OCI-LY7 (cell line): ENCODE measurements at regions not wholly inside any gene's neighbourhood (a gene's known extent, or its start where the extent isn't known, plus 50 kb on each side); places are given as distances from the start of the nearest gene placed in this dataset.

Source experiments
- BruUV-seq: library from RNA; stranded (reverse); fragments of 400-500 nt; replicated peaks from 2 replicates; lab custom pipeline; 2021; lab: Mats Ljungman, UMichigan
- CTCF ChIA-PET: fragments of 300-600 bp; sonication (Branson Sonifier 250); formaldehyde crosslinking; loops from one replicate; lab custom pipeline; 2022; ENCODE audit warnings: antibody characterized with exemption; ENCODE audit not compliant: unreplicated experiment; lab: Charles Lee
- POLR2A ChIA-PET: fragments of 300-600 bp; sonication (Branson Sonifier 250); formaldehyde crosslinking; loops from one replicate; lab custom pipeline; 2022; ENCODE audit warnings: antibody characterized with exemption; lab: Charles Lee
- DNase-seq: peaks from one replicate; pipeline ENCODE4 v3.0.0-alpha.2; 2015; ENCODE audit warnings: low spot score
- H2AFZ ChIP-seq: fragments of 200-600 bp; sonication (generic), shearing (Covaris generic); 2 replicates; pipeline ENCODE4 v1.6.1; 2014; ENCODE audit warnings: mild to moderate bottlenecking, antibody characterized with exemption, low read length, moderate library complexity
- H3K27ac ChIP-seq: fragments of 200-600 bp; sonication (generic); 2 replicates; pipeline ENCODE4 v1.5.1; 2014; ENCODE audit warnings: mixed run types, low read depth, mild to moderate bottlenecking, moderate library complexity, low read length, inconsistent platforms; ENCODE audit not compliant: poor library complexity, severe bottlenecking
- H3K36me3 ChIP-seq: fragments of 200-600 bp; sonication (generic); 2 replicates; pipeline ENCODE4 v1.6.1; 2014; ENCODE audit warnings: mild to moderate bottlenecking, antibody characterized with exemption, low read length, moderate library complexity, mixed read lengths; ENCODE audit not compliant: insufficient read depth
- H3K4me1 ChIP-seq: fragments of 200-600 bp; sonication (generic); 2 replicates; pipeline ENCODE4 v1.5.1; 2014; ENCODE audit warnings: mild to moderate bottlenecking, low read length; ENCODE audit not compliant: insufficient read depth, poor library complexity, severe bottlenecking
- H3K4me2 ChIP-seq: fragments of 200-600 bp; sonication (generic); 2 replicates; pipeline ENCODE4 v1.6.1; 2014; ENCODE audit warnings: mild to moderate bottlenecking, low read length
- H3K4me3 ChIP-seq: fragments of 200-600 bp; sonication (generic); 2 replicates; pipeline ENCODE4 v1.5.1; 2014; ENCODE audit warnings: mild to moderate bottlenecking, low read depth, low read length; ENCODE audit not compliant: poor library complexity, severe bottlenecking
- H3K79me2 ChIP-seq: fragments of 200-600 bp; sonication (generic); 2 replicates; pipeline ENCODE4 v1.6.1; 2016; ENCODE audit warnings: low read depth, mild to moderate bottlenecking, low read length, moderate library complexity, mixed read lengths; ENCODE audit not compliant: insufficient read depth
- H3K9me2 ChIP-seq: fragments of 200-600 bp; sonication (generic); 2 replicates; pipeline ENCODE4 v1.6.1; 2016; ENCODE audit warnings: mild to moderate bottlenecking, low read length, mixed read lengths; ENCODE audit not compliant: insufficient read depth
- H3K9me3 ChIP-seq: fragments of 200-600 bp; sonication (generic); 2 replicates; pipeline ENCODE4 v1.6.1; 2014; ENCODE audit warnings: mild to moderate bottlenecking, mixed run types, low read length, mixed read lengths
- H4K20me1 ChIP-seq: fragments of 200-600 bp; sonication (generic); 2 replicates; pipeline ENCODE4 v1.6.1; 2014; ENCODE audit warnings: mild to moderate bottlenecking, antibody characterized with exemption, low read length, moderate library complexity, mixed read lengths; ENCODE audit not compliant: insufficient read depth
- EZH2phosphoT487 ChIP-seq: fragments of 200-600 bp; sonication (generic); IDR thresholded peaks from 2 replicates; pipeline ENCODE4 v1.6.1; 2018; ENCODE audit warnings: low read depth, borderline replicate concordance, mild to moderate bottlenecking, mixed run types, antibody characterized with exemption, low read length, moderate library complexity, mixed read lengths
- intact Hi-C: fragments of 100-400 bp; cut with micrococcal nuclease; formaldehyde crosslinking; loops from one replicate; pipeline ENCODE4 v1.10.0; 2022; ENCODE audit not compliant: unreplicated experiment
- TF ChIP-seq, protein P1 (sequence below): fragments of 200-600 bp; sonication (generic); conservative IDR thresholded peaks from 2 replicates; pipeline ENCODE4 v1.5.1; 2014; ENCODE audit warnings: mild to moderate bottlenecking, antibody characterized with exemption, low read length, moderate library complexity, mixed read lengths

DNA sequence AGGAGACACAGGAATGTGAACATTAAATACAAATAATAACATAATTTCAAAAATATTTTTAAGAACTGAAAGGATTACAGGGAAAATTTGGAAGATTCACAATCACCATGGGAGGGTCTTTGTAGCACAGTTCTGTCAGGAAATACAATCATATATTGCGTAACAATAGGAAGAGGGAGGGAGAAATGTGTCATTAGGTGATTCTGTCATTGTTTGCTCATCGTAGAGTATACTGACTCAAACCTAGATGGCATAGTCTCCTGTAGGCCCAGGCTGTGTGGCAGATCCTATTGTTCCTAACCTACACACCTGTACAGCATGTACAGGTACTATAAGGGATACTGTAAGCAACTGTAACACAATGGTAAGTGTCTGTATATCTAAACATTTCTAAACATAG is 330.4 kb downstream of the BRD1 start:
- BruUV-seq, result no TSS peak
- H3K4me1 ChIP-seq, result no peaks in the 10 kb centered on the region
- H3K9me2 ChIP-seq, result no peaks in the 10 kb centered on the region
- intact Hi-C loops, result no loop called here
- H3K4me2 ChIP-seq, result no peak overlapping the region
- H3K4me3 ChIP-seq, result no peak overlapping the region
- no peaks in the 10 kb centered on the region for H4K20me1 ChIP-seq
- no peak for DNase-seq
- POLR2A ChIA-PET, result no interaction called here
- no peak overlapping the region for H2AFZ ChIP-seq
- CTCF ChIA-PET, result no interaction called here
- H3K9me3 ChIP-seq, result no peaks in the 10 kb centered on the region
- no peak overlapping the region for H3K27ac ChIP-seq
- no peaks in the 10 kb centered on the region for H3K36me3 ChIP-seq
- no peaks in the 10 kb centered on the region for H3K79me2 ChIP-seq
- TF ChIP-seq, protein P1, sequence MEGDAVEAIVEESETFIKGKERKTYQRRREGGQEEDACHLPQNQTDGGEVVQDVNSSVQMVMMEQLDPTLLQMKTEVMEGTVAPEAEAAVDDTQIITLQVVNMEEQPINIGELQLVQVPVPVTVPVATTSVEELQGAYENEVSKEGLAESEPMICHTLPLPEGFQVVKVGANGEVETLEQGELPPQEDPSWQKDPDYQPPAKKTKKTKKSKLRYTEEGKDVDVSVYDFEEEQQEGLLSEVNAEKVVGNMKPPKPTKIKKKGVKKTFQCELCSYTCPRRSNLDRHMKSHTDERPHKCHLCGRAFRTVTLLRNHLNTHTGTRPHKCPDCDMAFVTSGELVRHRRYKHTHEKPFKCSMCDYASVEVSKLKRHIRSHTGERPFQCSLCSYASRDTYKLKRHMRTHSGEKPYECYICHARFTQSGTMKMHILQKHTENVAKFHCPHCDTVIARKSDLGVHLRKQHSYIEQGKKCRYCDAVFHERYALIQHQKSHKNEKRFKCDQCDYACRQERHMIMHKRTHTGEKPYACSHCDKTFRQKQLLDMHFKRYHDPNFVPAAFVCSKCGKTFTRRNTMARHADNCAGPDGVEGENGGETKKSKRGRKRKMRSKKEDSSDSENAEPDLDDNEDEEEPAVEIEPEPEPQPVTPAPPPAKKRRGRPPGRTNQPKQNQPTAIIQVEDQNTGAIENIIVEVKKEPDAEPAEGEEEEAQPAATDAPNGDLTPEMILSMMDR, result no peak
- no peak for TF ChIP-seq EZH2phosphoT487

DNA sequence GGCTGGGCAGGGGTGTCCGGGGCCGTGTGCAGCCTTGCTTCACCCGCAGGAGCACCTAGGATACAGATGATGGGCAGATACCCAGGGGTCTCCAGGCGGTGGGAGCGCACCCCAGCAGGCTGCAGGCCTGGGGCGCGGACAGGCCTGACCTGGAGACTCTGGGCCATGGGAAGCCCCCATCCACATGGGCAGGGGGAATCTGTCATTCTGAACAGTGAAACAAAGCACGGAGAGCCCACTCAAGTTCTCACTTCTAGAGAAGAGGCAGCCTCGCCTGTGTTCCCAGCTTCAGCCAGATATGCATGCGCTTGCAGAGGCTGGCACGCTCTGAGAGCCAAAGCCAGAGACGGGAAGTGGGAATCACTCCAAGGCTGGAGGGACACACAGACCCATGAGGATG is 333.1 kb downstream of the BRD1 start:
- no peaks in the 10 kb centered on the region for H3K9me3 ChIP-seq
- H3K9me2 ChIP-seq, result no peaks in the 10 kb centered on the region
- BruUV-seq, result no TSS peak
- CTCF ChIA-PET, result no interaction called here
- no peak overlapping the region for H3K27ac ChIP-seq
- H3K4me2 ChIP-seq, result no peak overlapping the region
- POLR2A ChIA-PET, result no interaction called here
- H3K36me3 ChIP-seq, result no peaks in the 10 kb centered on the region
- DNase-seq, result no peak
- H3K4me3 ChIP-seq, result no peak overlapping the region
- H2AFZ ChIP-seq, result no peak overlapping the region
- no peaks in the 10 kb centered on the region for H4K20me1 ChIP-seq
- TF ChIP-seq, protein P1, result no peak
- TF ChIP-seq EZH2phosphoT487, result no peak
- no peaks in the 10 kb centered on the region for H3K79me2 ChIP-seq
- intact Hi-C loops, result no loop called here
- no peaks in the 10 kb centered on the region for H3K4me1 ChIP-seq

GRCh38 chr22:49492741-49493251 is 334.9 kb downstream of the BRD1 start:
- TF ChIP-seq, protein P1, result no peak
- TF ChIP-seq EZH2phosphoT487, result no peak
- ChIA-PET POLR2A (no interaction called here), CTCF (no interaction called here)
- H3K79me2 ChIP-seq, result no peaks in the 10 kb centered on the region
- no peaks in the 10 kb centered on the region for H4K20me1 ChIP-seq
- no peaks in the 10 kb centered on the region for H3K36me3 ChIP-seq
- H3K27ac ChIP-seq, result no peak overlapping the region
- no peaks in the 10 kb centered on the region for H3K4me1 ChIP-seq
- DNase-seq, result no peak
- intact Hi-C loops, result no loop called here
- H3K4me2 ChIP-seq, result no peak overlapping the region
- no peak overlapping the region for H3K4me3 ChIP-seq
- BruUV-seq, result no TSS peak
- H3K9me2 ChIP-seq, result no peaks in the 10 kb centered on the region
- H3K9me3 ChIP-seq, result no peaks in the 10 kb centered on the region
- H2AFZ ChIP-seq, result no peak overlapping the region
